ENCODE measurements at regions not wholly inside any gene's neighbourhood (a gene's known extent, or its start where the extent isn't known, plus 50 kb on each side); places are given as distances from the start of the nearest gene placed in this dataset.

DNA sequence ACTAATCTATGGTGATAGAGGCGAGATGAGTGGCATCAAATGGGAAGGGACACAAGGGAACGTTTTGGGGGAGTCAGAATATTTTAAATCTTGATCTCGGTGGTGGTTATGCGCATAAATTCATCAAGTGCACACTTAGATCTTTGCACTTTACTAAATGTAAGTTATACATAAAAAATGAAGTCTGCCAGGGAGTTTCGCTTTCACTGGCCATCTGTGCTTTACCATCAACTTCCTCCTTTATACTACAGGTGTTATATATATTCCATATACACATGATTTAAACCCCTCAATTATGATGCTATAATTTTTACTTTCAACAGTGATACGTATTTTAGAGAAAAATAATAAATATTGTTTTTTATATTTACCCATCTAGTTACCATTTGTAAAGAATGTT, 97.6 kb upstream of the AKIRIN2 start:
- H3K4me1 ChIP-seq, result no peaks in the 10 kb centered on the region
- H3K27me3 ChIP-seq, result no peaks in the 10 kb centered on the region
- H3K27ac ChIP-seq, result no peak overlapping the region
- no peak overlapping the region for H3K4me3 ChIP-seq
- intact Hi-C loops (cut with DNase I), result no loop called here
- no peaks in the 10 kb centered on the region for H3K36me3 ChIP-seq
- no peak for TF ChIP-seq POLR2AphosphoS5 (IDR thresholded peaks at IDR 0.05; ENCODE audit: insufficient read depth in 1 of 2, low read depth in 1 of 2)
- TF ChIP-seq POLR2A (IDR thresholded peaks at IDR 0.05), result no peak
- TF ChIP-seq, protein P1, sequence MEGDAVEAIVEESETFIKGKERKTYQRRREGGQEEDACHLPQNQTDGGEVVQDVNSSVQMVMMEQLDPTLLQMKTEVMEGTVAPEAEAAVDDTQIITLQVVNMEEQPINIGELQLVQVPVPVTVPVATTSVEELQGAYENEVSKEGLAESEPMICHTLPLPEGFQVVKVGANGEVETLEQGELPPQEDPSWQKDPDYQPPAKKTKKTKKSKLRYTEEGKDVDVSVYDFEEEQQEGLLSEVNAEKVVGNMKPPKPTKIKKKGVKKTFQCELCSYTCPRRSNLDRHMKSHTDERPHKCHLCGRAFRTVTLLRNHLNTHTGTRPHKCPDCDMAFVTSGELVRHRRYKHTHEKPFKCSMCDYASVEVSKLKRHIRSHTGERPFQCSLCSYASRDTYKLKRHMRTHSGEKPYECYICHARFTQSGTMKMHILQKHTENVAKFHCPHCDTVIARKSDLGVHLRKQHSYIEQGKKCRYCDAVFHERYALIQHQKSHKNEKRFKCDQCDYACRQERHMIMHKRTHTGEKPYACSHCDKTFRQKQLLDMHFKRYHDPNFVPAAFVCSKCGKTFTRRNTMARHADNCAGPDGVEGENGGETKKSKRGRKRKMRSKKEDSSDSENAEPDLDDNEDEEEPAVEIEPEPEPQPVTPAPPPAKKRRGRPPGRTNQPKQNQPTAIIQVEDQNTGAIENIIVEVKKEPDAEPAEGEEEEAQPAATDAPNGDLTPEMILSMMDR (IDR thresholded peaks at IDR 0.05), result no peak
- no peaks in the 10 kb centered on the region for H3K9me3 ChIP-seq
- DNase-seq (ENCODE audit: extremely low spot score in 2 of 2), result no peak

GRCh38 chr6:87798393-87799278, 96.6 kb upstream of the AKIRIN2 start:
- H3K27ac ChIP-seq, result no peak overlapping the region
- H3K9me3 ChIP-seq, result no peaks in the 10 kb centered on the region
- H3K4me3 ChIP-seq, result no peak overlapping the region
- no peak for TF ChIP-seq POLR2AphosphoS5 (IDR thresholded peaks at IDR 0.05; ENCODE audit: insufficient read depth in 1 of 2, low read depth in 1 of 2)
- TF ChIP-seq, protein P1 (IDR thresholded peaks at IDR 0.05), result no peak
- no peak for TF ChIP-seq POLR2A (IDR thresholded peaks at IDR 0.05)
- no peak for DNase-seq (ENCODE audit: extremely low spot score in 2 of 2)
- H3K36me3 ChIP-seq, result no peaks in the 10 kb centered on the region
- no peaks in the 10 kb centered on the region for H3K4me1 ChIP-seq
- intact Hi-C loops (cut with DNase I), result no loop called here
- H3K27me3 ChIP-seq, result no peaks in the 10 kb centered on the region

GRCh38 chr6:87794922-87795885, 93.2 kb upstream of the AKIRIN2 start:
- Histone ChIP-seq H3K4me3 (no peak overlapping the region), H3K27ac (no peak overlapping the region), H3K36me3 (no peaks in the 10 kb centered on the region), H3K4me1 (no peaks in the 10 kb centered on the region), H3K27me3 (no peaks in the 10 kb centered on the region), H3K9me3 (no peaks in the 10 kb centered on the region)
- TF ChIP-seq, protein P1 (IDR thresholded peaks at IDR 0.05), result no peak
- TF ChIP-seq POLR2AphosphoS5 (IDR thresholded peaks at IDR 0.05; ENCODE audit: insufficient read depth in 1 of 2, low read depth in 1 of 2), result no peak
- no peak for TF ChIP-seq POLR2A (IDR thresholded peaks at IDR 0.05)
- no peak for DNase-seq (ENCODE audit: extremely low spot score in 2 of 2)
- intact Hi-C loops (cut with DNase I), result no loop called here

DNA sequence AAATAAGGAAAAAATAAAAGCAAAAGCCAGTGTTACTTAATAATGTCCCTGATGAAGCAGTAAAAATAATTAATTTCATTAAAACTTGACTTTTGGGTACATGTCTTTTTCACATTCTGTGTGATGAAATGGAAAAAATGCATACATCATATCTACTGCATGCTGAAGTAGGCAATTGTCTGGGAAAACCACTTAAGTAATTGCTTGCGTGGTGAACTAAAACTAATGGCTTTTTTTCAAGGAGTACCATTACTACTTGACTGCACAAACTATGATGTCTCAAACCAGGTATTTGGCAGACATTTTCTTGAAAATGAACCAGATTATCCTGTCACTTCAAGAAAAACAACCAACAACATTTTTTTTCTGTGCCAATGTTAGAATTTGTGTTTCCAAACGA, 91.3 kb upstream of the AKIRIN2 start:
- Histone ChIP-seq H3K36me3 (no peaks in the 10 kb centered on the region), H3K9me3 (no peaks in the 10 kb centered on the region), H3K4me1 (peaks cover 12% of the 10 kb centered on the region), H3K27ac (no peak overlapping the region), H3K27me3 (no peaks in the 10 kb centered on the region), H3K4me3 (no peak overlapping the region)
- TF ChIP-seq, protein P1 (IDR thresholded peaks at IDR 0.05), result no peak
- TF ChIP-seq POLR2AphosphoS5 (IDR thresholded peaks at IDR 0.05; ENCODE audit: insufficient read depth in 1 of 2, low read depth in 1 of 2) (no peak), POLR2A (IDR thresholded peaks at IDR 0.05) (no peak)
- DNase-seq (ENCODE audit: extremely low spot score in 2 of 2), result no peak
- intact Hi-C loops (cut with DNase I), result no loop called here
